Endothelial cell of umbilical vein (primary cell): ENCODE measurements at regions not wholly inside any gene's neighbourhood (a gene's known extent, or its start where the extent isn't known, plus 50 kb on each side); places are given as distances from the start of the nearest gene placed in this dataset.

ENCODE experiments used
- BruUV-seq: library from RNA; stranded (reverse); fragments of 400-500 nt; replicated peaks from 2 replicates; lab custom pipeline; 2021; lab: Mats Ljungman, UMichigan
- CTCF ChIA-PET: fragments of 300-600, 350-600 bp; sonication (Branson Sonifier 250); formaldehyde crosslinking; loops from one replicate; lab custom pipeline; 2021; ENCODE audit warnings: antibody characterized with exemption, inconsistent platforms; lab: Charles Lee
- POLR2A ChIA-PET: fragments of 300-600, 350-600 bp; sonication (Branson Sonifier 250); formaldehyde crosslinking; loops from one replicate; lab custom pipeline; 2021; ENCODE audit warnings: antibody characterized with exemption, inconsistent platforms; lab: Charles Lee
- DNase-seq: peaks from one replicate; pipeline ENCODE4 v3.0.0-alpha.2; 2011; ENCODE audit warnings: low read depth, low spot score
- FAIRE-seq: peaks from 2 replicates; lab custom pipeline; 2011; peaks lifted over from hg19 to GRCh38; lab: Jason Lieb, UNC
- H2AFZ ChIP-seq: 2 replicates; pipeline ENCODE4 v1.6.0; 2012; ENCODE audit warnings: low read depth, low read length, control low read depth, inconsistent platforms
- H3K27ac ChIP-seq: 2 replicates; pipeline ENCODE4 v1.5.1; 2011; ENCODE audit warnings: low read depth, mild to moderate bottlenecking, control low read depth, low read length, moderate library complexity; ENCODE audit not compliant: insufficient read depth
- H3K27me3 ChIP-seq, 2 experiments: 2 replicates each; pipeline versions ENCODE4 v1.6.0 to v1.6.1; 2011; ENCODE audit warnings: low read length in 2 of 2, mixed read lengths in 1 of 2; ENCODE audit not compliant: control insufficient read depth in 2 of 2, insufficient read depth in 2 of 2
- H3K36me3 ChIP-seq, 2 experiments: 2 replicates in 1 of 2; 3 replicates in 1 of 2; pipeline ENCODE4 v1.5.1; 2011; ENCODE audit warnings: low read length in 2 of 2, mild to moderate bottlenecking in 1 of 2, moderate library complexity in 1 of 2; ENCODE audit not compliant: control insufficient read depth in 2 of 2, insufficient read depth in 2 of 2; ENCODE audit errors: extremely low read depth in 1 of 2
- H3K4me1 ChIP-seq: 3 replicates; pipeline ENCODE4 v1.5.1; 2011; ENCODE audit warnings: mild to moderate bottlenecking, low read length; ENCODE audit not compliant: control insufficient read depth, insufficient read depth; ENCODE audit errors: extremely low read depth
- H3K4me2 ChIP-seq: 2 replicates; pipeline ENCODE4 v1.6.1; 2011; ENCODE audit warnings: low read length, control low read depth, mixed read lengths; ENCODE audit not compliant: insufficient read depth
- H3K4me3 ChIP-seq, 3 experiments: fragments of 200-600 bp in 1 of 3; sonication (generic), shearing (Covaris generic) in 1 of 3; replicated peaks in 1 of 3; 2 replicates each; pipeline ENCODE4 v1.5.1; 2011 to 2016; ENCODE audit warnings: control low read depth in 3 of 3, low read length in 3 of 3, mild to moderate bottlenecking in 2 of 3, inconsistent platforms in 1 of 3, low read depth in 1 of 3, moderate library complexity in 1 of 3; ENCODE audit not compliant: insufficient read depth in 1 of 3
- H3K79me2 ChIP-seq: 2 replicates; pipeline ENCODE4 v1.6.0; 2012; ENCODE audit warnings: low read length, inconsistent platforms; ENCODE audit not compliant: control insufficient read depth, insufficient read depth
- H3K9ac ChIP-seq: replicated peaks from 2 replicates; pipeline ENCODE3; 2011; ENCODE audit warnings: low read length, control low read depth; ENCODE audit not compliant: insufficient read depth; ENCODE audit errors: extremely low read depth
- H3K9me1 ChIP-seq: replicated peaks from 3 replicates; pipeline ENCODE4 v1.6.0; 2011; ENCODE audit warnings: mild to moderate bottlenecking, low read length; ENCODE audit not compliant: control insufficient read depth, insufficient read depth; ENCODE audit errors: extremely low read depth
- H3K9me3 ChIP-seq: replicated peaks from 2 replicates; pipeline ENCODE4 v1.5.1; 2012; ENCODE audit warnings: low read length, inconsistent platforms; ENCODE audit not compliant: control insufficient read depth, insufficient read depth
- H4K20me1 ChIP-seq: replicated peaks from 2 replicates; pipeline ENCODE3; 2011; ENCODE audit warnings: mild to moderate bottlenecking, low read length; ENCODE audit not compliant: control insufficient read depth, insufficient read depth; ENCODE audit errors: extremely low read depth
- EZH2 ChIP-seq: IDR thresholded peaks from 2 replicates; pipeline ENCODE4 v1.6.1; 2012; ENCODE audit warnings: borderline replicate concordance, low read depth, mild to moderate bottlenecking, moderate library complexity, low read length, inconsistent platforms; ENCODE audit not compliant: severe bottlenecking
- GATA2 ChIP-seq: IDR thresholded peaks from 2 replicates; pipeline ENCODE4 v1.7.0; 2011; ENCODE audit warnings: low read depth, mild to moderate bottlenecking, moderate library complexity, mixed read lengths, low read length; ENCODE audit not compliant: insufficient read length, insufficient read depth
- JUN ChIP-seq: IDR thresholded peaks from 2 replicates; pipeline ENCODE4 v1.6.1; 2011; ENCODE audit warnings: borderline replicate concordance, low read depth; ENCODE audit not compliant: insufficient read length, insufficient read depth
- POLR2A ChIP-seq: IDR thresholded peaks from 2 replicates; pipeline ENCODE4 v1.6.1; 2012; ENCODE audit warnings: low read depth, mild to moderate bottlenecking, control low read depth, low read length
- dilution Hi-C: fragments of 300-500 bp; cut with MboI; formaldehyde crosslinking; loops from one replicate; pipeline ENCODE4 v1.15.0; 2019; ENCODE audit warnings: low sequenced_read_pairs; ENCODE audit not compliant: extremely low pct_ligation_motif_present
- intact Hi-C: fragments of 100-400 bp; cut with micrococcal nuclease; formaldehyde crosslinking; loops from one replicate; pipeline ENCODE4 v1.10.0; 2022
- TF ChIP-seq, protein P1 (sequence below): IDR thresholded peaks from 2 replicates; pipeline ENCODE4 v1.6.1; 2011; ENCODE audit not compliant: insufficient read depth, insufficient read length

DNA sequence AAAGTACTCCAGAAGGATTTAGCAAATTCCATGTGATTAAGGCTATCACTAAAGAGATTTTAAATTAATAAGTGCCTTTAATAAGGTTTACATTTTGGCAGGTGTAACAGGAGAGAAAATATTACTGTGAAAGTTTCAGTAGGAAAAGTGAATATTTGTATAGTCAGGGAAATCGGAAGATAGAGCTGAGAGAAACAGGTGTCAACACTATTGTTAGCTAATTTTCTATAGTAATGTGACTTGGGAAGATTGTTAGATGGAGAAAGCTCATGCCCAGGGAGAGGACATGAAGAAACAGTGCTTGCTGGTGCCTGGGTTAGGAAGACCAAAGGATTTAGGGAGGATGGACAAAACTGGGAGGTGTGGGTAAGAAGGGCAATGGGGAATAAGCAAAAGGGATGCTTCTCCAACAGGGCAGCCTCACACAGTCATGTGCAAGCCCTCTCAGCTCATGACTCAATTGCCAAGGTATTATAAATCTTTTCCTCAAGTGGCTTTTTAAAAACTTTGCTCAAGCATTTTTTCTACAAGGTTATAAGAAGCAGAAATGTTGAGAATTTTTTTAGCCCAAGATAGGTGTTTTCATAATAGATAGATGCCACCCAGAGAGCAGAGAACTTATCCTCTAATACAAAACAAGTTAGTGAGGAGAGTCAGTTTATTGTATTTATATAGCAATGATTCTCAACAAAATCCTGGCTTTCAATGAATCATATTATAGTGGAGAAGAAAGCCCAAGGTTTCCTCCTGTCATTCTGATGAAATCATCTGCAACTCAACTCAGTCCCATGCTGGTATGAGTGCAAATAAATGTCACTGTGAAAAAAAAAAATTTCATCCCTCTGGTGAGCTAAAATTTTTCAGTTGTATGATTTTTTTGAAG, 325.2 kb upstream of the NT5E start:
- no TSS peak for BruUV-seq
- dilution Hi-C loops = no loop called here
- DNase-seq (no peak), FAIRE-seq (no peak)
- H4K20me1 ChIP-seq = no peaks in the 10 kb centered on the region
- H3K4me3 ChIP-seq = no peak overlapping the region
- H2AFZ ChIP-seq = no peak overlapping the region
- no peaks in the 10 kb centered on the region for H3K36me3 ChIP-seq
- no peaks in the 10 kb centered on the region for H3K79me2 ChIP-seq
- peaks cover 15 to 17% of the 10 kb centered on the region in 2 experiments for H3K27me3 ChIP-seq
- POLR2A ChIA-PET = no interaction called here
- TF ChIP-seq, protein P1, sequence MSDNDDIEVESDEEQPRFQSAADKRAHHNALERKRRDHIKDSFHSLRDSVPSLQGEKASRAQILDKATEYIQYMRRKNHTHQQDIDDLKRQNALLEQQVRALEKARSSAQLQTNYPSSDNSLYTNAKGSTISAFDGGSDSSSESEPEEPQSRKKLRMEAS = no peak
- TF ChIP-seq JUN = no peak
- no peak for TF ChIP-seq POLR2A
- H3K9ac ChIP-seq = no peak overlapping the region
- no peaks in the 10 kb centered on the region for H3K9me1 ChIP-seq
- CTCF ChIA-PET = interaction anchor here (0.8 to 4.6 kb wide), 8 partner anchors 9 to 841 kb away, joined by 3 to 36 read pairs (median 4); no protein-coding TSS in a partner anchor
- no peak overlapping the region for H3K4me2 ChIP-seq
- no peak overlapping the region for H3K27ac ChIP-seq
- H3K9me3 ChIP-seq = no peaks in the 10 kb centered on the region
- no peaks in the 10 kb centered on the region for H3K4me1 ChIP-seq
- intact Hi-C loops = loop anchor here (5.0 kb wide), 1 partner anchor 1242 kb away; no protein-coding TSS in a partner anchor

DNA sequence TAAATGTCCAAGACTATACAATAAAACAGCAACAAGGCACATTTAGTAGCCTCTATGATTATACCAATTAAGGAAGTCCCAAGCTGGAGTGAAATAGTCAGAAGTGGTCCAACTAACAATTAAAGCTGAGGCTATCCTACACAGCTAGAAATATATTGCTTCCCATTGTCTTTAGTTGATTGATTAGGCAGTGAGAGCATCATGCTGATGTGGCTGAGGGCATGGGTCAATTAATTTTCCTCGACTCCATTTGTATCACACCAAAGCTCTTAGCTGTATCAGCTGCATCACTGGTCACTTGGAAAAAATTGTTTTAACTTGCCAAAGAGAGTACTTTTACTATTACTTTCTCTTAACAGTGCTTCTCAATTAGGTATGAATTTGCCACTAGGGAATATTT, 328.7 kb upstream of the NT5E start:
- Histone ChIP-seq H3K9me1 (no peaks in the 10 kb centered on the region), H3K4me3 (no peak overlapping the region), H3K9me3 (no peaks in the 10 kb centered on the region), H3K9ac (no peak overlapping the region), H3K79me2 (no peaks in the 10 kb centered on the region), H2AFZ (no peak overlapping the region), H3K27ac (no peak overlapping the region), H3K4me1 (no peaks in the 10 kb centered on the region), H3K4me2 (no peak overlapping the region), H3K27me3 (peaks cover 15 to 17% of the 10 kb centered on the region in 2 experiments), H3K36me3 (no peaks in the 10 kb centered on the region), H4K20me1 (no peaks in the 10 kb centered on the region)
- no peak for DNase-seq
- no TSS peak for BruUV-seq
- TF ChIP-seq GATA2 (no peak), EZH2 (no peak), POLR2A (no peak)
- FAIRE-seq = no peak
- POLR2A ChIA-PET = no interaction called here
- intact Hi-C loops = no loop called here
- dilution Hi-C loops = no loop called here
- CTCF ChIA-PET = no interaction called here
